MCF 10A (cell line): ENCODE measurements at regions not wholly inside any gene's neighbourhood (a gene's known extent, or its start where the extent isn't known, plus 50 kb on each side); places are given as distances from the start of the nearest gene placed in this dataset.

Experiments
- BruUV-seq: library from RNA; stranded (reverse); fragments of 400-500 nt; replicated peaks from 2 replicates; lab custom pipeline; 2021; lab: Mats Ljungman, UMichigan
- CTCF ChIA-PET: fragments of 300-600 bp; sonication (Branson Sonifier 250); formaldehyde crosslinking; extraction: SDS; loops from one replicate; lab custom pipeline; 2021; ENCODE audit warnings: antibody characterized with exemption, inconsistent platforms; lab: Yijun Ruan, JAX
- POLR2A ChIA-PET: fragments of 300-600, 350-650 bp; sonication (Branson Sonifier 250); formaldehyde crosslinking; extraction: SDS; loops from one replicate; lab custom pipeline; 2020; ENCODE audit warnings: antibody characterized with exemption, inconsistent platforms; lab: Yijun Ruan, JAX
- DNase-seq: peaks from one replicate; pipeline ENCODE4 v3.0.0-alpha.2; 2018; ENCODE audit not compliant: unreplicated experiment
- H3K27ac Mint-ChIP-seq: one replicate; pipeline ENCODE4 v1.8.0; 2022; ENCODE audit warnings: mild to moderate bottlenecking, low read depth, mixed read lengths; ENCODE audit not compliant: unreplicated experiment
- H3K27me3 Mint-ChIP-seq: one replicate; pipeline ENCODE4 v1.8.0; 2022; ENCODE audit warnings: mixed read lengths; ENCODE audit not compliant: insufficient read depth, unreplicated experiment
- H3K36me3 Mint-ChIP-seq: one replicate; pipeline ENCODE4 v1.8.0; 2022; ENCODE audit warnings: mild to moderate bottlenecking, moderate library complexity, mixed read lengths; ENCODE audit not compliant: insufficient read depth, unreplicated experiment
- H3K4me1 Mint-ChIP-seq: one replicate; pipeline ENCODE4 v1.8.0; 2022; ENCODE audit warnings: mixed read lengths; ENCODE audit not compliant: insufficient read depth, unreplicated experiment
- H3K4me3 Mint-ChIP-seq: one replicate; pipeline ENCODE4 v1.8.0; 2022; ENCODE audit warnings: mild to moderate bottlenecking, moderate library complexity, mixed read lengths; ENCODE audit not compliant: unreplicated experiment
- H3K9me3 Mint-ChIP-seq: one replicate; pipeline ENCODE4 v1.8.0; 2022; ENCODE audit warnings: mixed read lengths; ENCODE audit not compliant: unreplicated experiment
- intact Hi-C: fragments of 100-400 bp; cut with micrococcal nuclease; formaldehyde crosslinking; loops from 2 replicates; pipeline ENCODE4 v1.14.1; 2022
- TF ChIP-seq, protein P1 (sequence below): fragments of 200-600 bp; IDR thresholded peaks from one replicate; pipeline ENCODE4 v1.8.0; 2022; ENCODE audit warnings: antibody characterized with exemption, mild to moderate bottlenecking; ENCODE audit not compliant: unreplicated experiment

DNA sequence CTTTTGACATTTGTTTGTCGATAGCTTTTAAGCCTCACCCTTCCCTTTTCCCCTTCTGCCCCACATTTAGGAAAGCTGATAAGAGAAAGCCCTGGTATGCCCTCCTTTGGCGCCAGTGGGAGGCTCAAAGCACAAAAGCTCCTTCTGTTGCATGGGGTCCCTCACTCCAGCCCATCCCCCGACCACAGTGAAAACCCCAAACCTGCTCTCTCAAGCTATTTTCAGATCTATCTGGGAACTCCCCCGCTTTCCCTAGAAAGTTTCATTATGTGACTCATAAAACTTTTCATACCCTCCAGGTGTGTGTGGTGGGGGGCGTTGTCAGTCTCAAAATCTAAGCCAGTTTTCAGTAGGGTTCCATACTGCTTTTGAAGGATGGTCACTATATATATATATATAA, 259.0 kb upstream of the PCDH7 start:
- Mint-ChIP-seq H3K36me3 (no peaks in the 10 kb centered on the region), H3K4me3 (no peak overlapping the region), H3K4me1 (no peaks in the 10 kb centered on the region), H3K27me3 (no peaks in the 10 kb centered on the region), H3K9me3 (no peaks in the 10 kb centered on the region), H3K27ac (no peak overlapping the region)
- POLR2A ChIA-PET, result no interaction called here
- CTCF ChIA-PET, result interaction anchor here (0.6 kb wide), 1 partner anchor 48 kb away, joined by 3 read pairs; no protein-coding TSS in a partner anchor
- BruUV-seq, result no TSS peak
- DNase-seq, result no peak
- intact Hi-C loops, result no loop called here
- TF ChIP-seq, protein P1, sequence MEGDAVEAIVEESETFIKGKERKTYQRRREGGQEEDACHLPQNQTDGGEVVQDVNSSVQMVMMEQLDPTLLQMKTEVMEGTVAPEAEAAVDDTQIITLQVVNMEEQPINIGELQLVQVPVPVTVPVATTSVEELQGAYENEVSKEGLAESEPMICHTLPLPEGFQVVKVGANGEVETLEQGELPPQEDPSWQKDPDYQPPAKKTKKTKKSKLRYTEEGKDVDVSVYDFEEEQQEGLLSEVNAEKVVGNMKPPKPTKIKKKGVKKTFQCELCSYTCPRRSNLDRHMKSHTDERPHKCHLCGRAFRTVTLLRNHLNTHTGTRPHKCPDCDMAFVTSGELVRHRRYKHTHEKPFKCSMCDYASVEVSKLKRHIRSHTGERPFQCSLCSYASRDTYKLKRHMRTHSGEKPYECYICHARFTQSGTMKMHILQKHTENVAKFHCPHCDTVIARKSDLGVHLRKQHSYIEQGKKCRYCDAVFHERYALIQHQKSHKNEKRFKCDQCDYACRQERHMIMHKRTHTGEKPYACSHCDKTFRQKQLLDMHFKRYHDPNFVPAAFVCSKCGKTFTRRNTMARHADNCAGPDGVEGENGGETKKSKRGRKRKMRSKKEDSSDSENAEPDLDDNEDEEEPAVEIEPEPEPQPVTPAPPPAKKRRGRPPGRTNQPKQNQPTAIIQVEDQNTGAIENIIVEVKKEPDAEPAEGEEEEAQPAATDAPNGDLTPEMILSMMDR, result no peak

DNA sequence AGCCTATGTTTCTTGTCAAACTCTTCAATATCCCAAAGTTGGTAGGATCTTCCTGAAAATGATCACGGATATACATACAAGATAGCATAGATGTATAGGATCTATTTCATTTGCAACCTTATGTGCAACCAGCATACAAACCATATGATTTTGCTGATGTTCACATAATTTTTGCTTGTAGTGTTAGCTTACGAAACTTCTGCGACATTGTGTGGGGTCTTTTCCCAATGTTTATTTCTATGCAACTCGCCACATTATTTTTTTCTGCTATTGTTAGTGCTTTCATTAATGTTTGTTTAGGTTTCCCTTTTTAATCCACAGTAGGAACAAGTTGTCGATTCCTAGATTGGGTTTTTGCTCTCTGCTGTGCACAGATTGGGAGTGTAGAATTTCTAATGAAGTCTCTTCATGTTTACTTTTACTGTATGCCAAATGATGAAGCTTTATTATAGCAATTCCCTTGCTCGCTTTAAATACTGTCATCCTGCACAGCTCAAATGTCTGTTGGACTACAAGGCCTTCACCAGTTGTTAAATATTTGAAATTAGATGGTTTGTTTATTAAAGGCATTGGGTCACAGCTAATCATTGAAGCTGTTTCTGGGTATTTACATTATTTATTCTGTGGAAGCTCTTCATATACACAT, 257.6 kb upstream of the PCDH7 start:
- H3K9me3 Mint-ChIP-seq, result no peaks in the 10 kb centered on the region
- no peaks in the 10 kb centered on the region for H3K27me3 Mint-ChIP-seq
- CTCF ChIA-PET, result no interaction called here
- TF ChIP-seq, protein P1, result no peak
- intact Hi-C loops, result no loop called here
- H3K36me3 Mint-ChIP-seq, result no peaks in the 10 kb centered on the region
- BruUV-seq, result no TSS peak
- H3K4me3 Mint-ChIP-seq, result no peak overlapping the region
- no peak for DNase-seq
- H3K4me1 Mint-ChIP-seq, result no peaks in the 10 kb centered on the region
- POLR2A ChIA-PET, result no interaction called here
- no peak overlapping the region for H3K27ac Mint-ChIP-seq

DNA sequence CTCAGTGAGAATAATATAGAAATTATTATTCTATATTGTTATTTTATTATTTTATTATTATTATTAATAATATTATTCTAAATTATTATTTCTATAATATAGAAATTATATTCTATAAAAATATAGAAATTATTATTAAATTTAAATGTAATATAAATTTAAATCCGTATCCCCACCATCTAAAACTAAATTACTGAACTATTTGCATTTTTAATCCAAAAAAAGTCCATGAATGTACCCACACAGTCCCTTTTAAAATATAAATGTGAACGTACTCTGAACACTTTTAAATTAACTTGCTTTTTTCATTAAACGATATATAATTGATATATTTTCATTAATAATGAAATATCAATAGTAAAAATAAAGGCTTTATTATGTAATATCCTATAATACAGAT, 248.3 kb upstream of the PCDH7 start:
- POLR2A ChIA-PET, result no interaction called here
- no peak overlapping the region for H3K27ac Mint-ChIP-seq
- TF ChIP-seq, protein P1, result no peak
- no peaks in the 10 kb centered on the region for H3K9me3 Mint-ChIP-seq
- CTCF ChIA-PET, result no interaction called here
- BruUV-seq, result no TSS peak
- no peaks in the 10 kb centered on the region for H3K27me3 Mint-ChIP-seq
- peaks cover 6% of the 10 kb centered on the region for H3K4me1 Mint-ChIP-seq
- H3K4me3 Mint-ChIP-seq, result no peak overlapping the region
- H3K36me3 Mint-ChIP-seq, result no peaks in the 10 kb centered on the region
- intact Hi-C loops, result no loop called here
- no peak for DNase-seq

DNA sequence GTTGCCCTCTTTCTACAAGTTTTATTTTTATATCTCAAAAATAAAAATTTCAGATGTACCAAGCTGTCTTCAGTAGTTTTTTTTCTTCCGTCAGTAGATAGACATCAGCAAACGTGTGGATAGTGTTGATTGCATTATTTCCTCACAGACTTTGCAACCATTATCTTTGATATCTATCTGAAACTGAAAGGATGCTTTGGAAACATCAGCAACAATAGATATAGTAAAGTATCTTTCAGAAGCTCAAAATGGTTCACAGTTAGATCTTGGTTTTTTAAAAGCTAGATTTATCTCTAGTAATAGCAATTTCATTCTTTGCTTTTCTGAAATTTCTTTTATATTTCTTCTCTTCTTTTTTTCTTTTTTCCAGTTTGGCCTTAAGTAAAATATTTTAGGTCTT, 246.9 kb upstream of the PCDH7 start:
- Mint-ChIP-seq H3K27ac (no peak overlapping the region), H3K4me1 (peaks cover 6% of the 10 kb centered on the region), H3K36me3 (no peaks in the 10 kb centered on the region), H3K4me3 (no peak overlapping the region), H3K9me3 (no peaks in the 10 kb centered on the region), H3K27me3 (no peaks in the 10 kb centered on the region)
- no TSS peak for BruUV-seq
- POLR2A ChIA-PET, result no interaction called here
- no peak for DNase-seq
- CTCF ChIA-PET, result no interaction called here
- TF ChIP-seq, protein P1, result no peak
- intact Hi-C loops, result no loop called here
